Keratinocyte (primary cell): ENCODE measurements at regions not wholly inside any gene's neighbourhood (a gene's known extent, or its start where the extent isn't known, plus 50 kb on each side); places are given as distances from the start of the nearest gene placed in this dataset.
"Not testable (repeated sequence)": the region's sequence is repeated elsewhere in the genome, so short reads cannot be mapped to it uniquely, and the experiment has no call there.

Experiments used
- DNase-seq: peaks from one replicate; pipeline ENCODE4 v3.0.0-alpha.2; 2011; ENCODE audit warnings: low read depth, missing footprints, low spot score
- FAIRE-seq: peaks from 2 replicates; lab custom pipeline; 2011; peaks lifted over from hg19 to GRCh38; lab: Jason Lieb, UNC
- H2AFZ ChIP-seq: 2 replicates; pipeline ENCODE4 v1.6.0; 2012; ENCODE audit warnings: low read length, control low read depth, inconsistent platforms; ENCODE audit not compliant: control insufficient read depth
- H3K27ac ChIP-seq: 2 replicates; pipeline ENCODE4 v1.5.1; 2011; ENCODE audit warnings: low read length; ENCODE audit not compliant: control insufficient read depth, insufficient read depth
- H3K27me3 ChIP-seq: 3 replicates; pipeline ENCODE4 v1.6.0; 2011; ENCODE audit warnings: low read length; ENCODE audit not compliant: control insufficient read depth, insufficient read depth; ENCODE audit errors: extremely low read depth
- H3K36me3 ChIP-seq, 2 experiments: 2 replicates in 1 of 2; 3 replicates in 1 of 2; pipeline ENCODE4 v1.5.1; 2011; ENCODE audit warnings: low read length in 2 of 2, mild to moderate bottlenecking in 1 of 2; ENCODE audit not compliant: control insufficient read depth in 2 of 2, insufficient read depth in 2 of 2; ENCODE audit errors: extremely low read depth in 1 of 2
- H3K4me1 ChIP-seq: 3 replicates; pipeline ENCODE4 v1.5.1; 2011; ENCODE audit warnings: low read length; ENCODE audit not compliant: control insufficient read depth, insufficient read depth; ENCODE audit errors: extremely low read depth
- H3K4me2 ChIP-seq: 3 replicates; pipeline ENCODE4 v1.6.0; 2011; ENCODE audit warnings: low read depth, low read length; ENCODE audit not compliant: control insufficient read depth, insufficient read depth; ENCODE audit errors: extremely low read depth
- H3K4me3 ChIP-seq, 3 experiments: fragments of 200-600 bp in 1 of 3; sonication (generic) in 1 of 3; 2 replicates in 2 of 3; 3 replicates in 1 of 3; pipeline ENCODE4 v1.5.1; 2011 to 2016; ENCODE audit warnings: low read length in 3 of 3, mild to moderate bottlenecking in 3 of 3, control low read depth in 2 of 3, inconsistent platforms in 1 of 3, low read depth in 1 of 3, mixed read lengths in 1 of 3, mixed run types in 1 of 3, moderate library complexity in 1 of 3; ENCODE audit not compliant: control insufficient read depth in 2 of 3, insufficient read depth in 2 of 3; ENCODE audit errors: extremely low read depth in 1 of 3
- H3K79me2 ChIP-seq: 2 replicates; pipeline ENCODE4 v1.6.0; 2012; ENCODE audit warnings: low read length; ENCODE audit not compliant: control insufficient read depth, insufficient read depth
- H3K9ac ChIP-seq: 3 replicates; pipeline ENCODE4 v1.6.0; 2011; ENCODE audit warnings: low read length; ENCODE audit not compliant: control insufficient read depth, insufficient read depth; ENCODE audit errors: extremely low read depth
- H3K9me1 ChIP-seq: 3 replicates; pipeline ENCODE4 v1.6.0; 2011; ENCODE audit warnings: low read length; ENCODE audit not compliant: control insufficient read depth, insufficient read depth; ENCODE audit errors: extremely low read depth
- H3K9me3 ChIP-seq: 2 replicates; pipeline ENCODE4 v1.5.1; 2012; ENCODE audit warnings: low read depth, low read length; ENCODE audit not compliant: control insufficient read depth
- H4K20me1 ChIP-seq: 3 replicates; pipeline ENCODE4 v1.6.0; 2011; ENCODE audit warnings: low read length; ENCODE audit not compliant: control insufficient read depth, insufficient read depth; ENCODE audit errors: extremely low read depth
- EZH2 ChIP-seq: IDR thresholded peaks from one replicate; pipeline ENCODE4 v1.6.1; 2012; ENCODE audit warnings: inconsistent platforms, mild to moderate bottlenecking, low read length, moderate library complexity
- dilution Hi-C: fragments of 300-500 bp; cut with MboI; formaldehyde crosslinking; loops from one replicate; pipeline ENCODE4 v1.7.0; 2020; ENCODE audit warnings: low sequenced_read_pairs; ENCODE audit not compliant: extremely low pct_ligation_motif_present
- TF ChIP-seq, protein P1 (sequence below), 3 experiments: IDR thresholded peaks in 1 of 3; conservative IDR thresholded peaks in 1 of 3; optimal IDR thresholded peaks in 1 of 3; 2 replicates in 2 of 3; 3 replicates in 1 of 3; pipeline versions ENCODE3 to v1.5.1; 2011; ENCODE audit warnings: low read length in 3 of 3, mild to moderate bottlenecking in 3 of 3, moderate library complexity in 2 of 3, control low read depth in 1 of 3, inconsistent platforms in 1 of 3; ENCODE audit not compliant: insufficient read depth in 2 of 3; ENCODE audit errors: extremely low read depth in 1 of 3

GRCh38 chrX:138255373-138255772, 456.1 kb downstream of the FGF13 start:
- no peaks in the 10 kb centered on the region for H3K79me2 ChIP-seq
- no peaks in the 10 kb centered on the region for H3K9me3 ChIP-seq
- no peak for DNase-seq
- no peak overlapping the region for H3K4me2 ChIP-seq
- TF ChIP-seq, protein P1, sequence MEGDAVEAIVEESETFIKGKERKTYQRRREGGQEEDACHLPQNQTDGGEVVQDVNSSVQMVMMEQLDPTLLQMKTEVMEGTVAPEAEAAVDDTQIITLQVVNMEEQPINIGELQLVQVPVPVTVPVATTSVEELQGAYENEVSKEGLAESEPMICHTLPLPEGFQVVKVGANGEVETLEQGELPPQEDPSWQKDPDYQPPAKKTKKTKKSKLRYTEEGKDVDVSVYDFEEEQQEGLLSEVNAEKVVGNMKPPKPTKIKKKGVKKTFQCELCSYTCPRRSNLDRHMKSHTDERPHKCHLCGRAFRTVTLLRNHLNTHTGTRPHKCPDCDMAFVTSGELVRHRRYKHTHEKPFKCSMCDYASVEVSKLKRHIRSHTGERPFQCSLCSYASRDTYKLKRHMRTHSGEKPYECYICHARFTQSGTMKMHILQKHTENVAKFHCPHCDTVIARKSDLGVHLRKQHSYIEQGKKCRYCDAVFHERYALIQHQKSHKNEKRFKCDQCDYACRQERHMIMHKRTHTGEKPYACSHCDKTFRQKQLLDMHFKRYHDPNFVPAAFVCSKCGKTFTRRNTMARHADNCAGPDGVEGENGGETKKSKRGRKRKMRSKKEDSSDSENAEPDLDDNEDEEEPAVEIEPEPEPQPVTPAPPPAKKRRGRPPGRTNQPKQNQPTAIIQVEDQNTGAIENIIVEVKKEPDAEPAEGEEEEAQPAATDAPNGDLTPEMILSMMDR (optimal IDR thresholded peaks at IDR 0.05 in 1 of 3, IDR thresholded peaks at IDR 0.05 in 1 of 3, conservative IDR thresholded peaks at IDR 0.05 in 1 of 3; ENCODE audit: extremely low read depth in 1 of 3, insufficient read depth in 2 of 3, low read length in 3 of 3), result no peak
- TF ChIP-seq EZH2, result no peak
- no peak overlapping the region for H3K27ac ChIP-seq
- no peak overlapping the region for H3K4me3 ChIP-seq
- no peaks in the 10 kb centered on the region for H3K4me1 ChIP-seq
- no peak for FAIRE-seq
- H3K36me3 ChIP-seq, result no peaks in the 10 kb centered on the region
- dilution Hi-C loops, result no loop called here
- H3K9me1 ChIP-seq, result no peaks in the 10 kb centered on the region
- no peaks in the 10 kb centered on the region for H3K27me3 ChIP-seq
- no peak overlapping the region for H3K9ac ChIP-seq
- no peaks in the 10 kb centered on the region for H4K20me1 ChIP-seq
- no peak overlapping the region for H2AFZ ChIP-seq

DNA sequence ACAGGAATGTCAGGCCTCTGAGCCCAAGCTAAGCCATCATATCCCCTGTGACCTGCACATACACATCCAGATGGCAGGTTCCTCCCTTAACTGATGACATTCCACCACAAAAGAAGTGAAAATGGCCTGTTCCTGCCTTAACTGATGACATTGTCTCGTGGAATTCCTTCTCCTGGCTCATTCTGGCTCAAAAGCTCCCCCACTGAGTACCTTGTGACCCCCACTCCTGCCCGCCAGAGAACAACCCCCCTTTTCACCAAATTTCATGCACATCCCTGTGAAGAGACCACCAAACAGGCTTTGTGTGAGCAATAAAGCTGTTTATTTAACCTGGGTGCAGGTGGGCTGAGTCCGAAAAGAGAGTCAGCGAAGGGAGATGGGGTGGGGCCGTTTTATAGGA, 447.4 kb downstream of the FGF13 start:
- dilution Hi-C loops, H3K36me3 ChIP-seq, H3K4me1 ChIP-seq, H4K20me1 ChIP-seq, H2AFZ ChIP-seq, H3K4me2 ChIP-seq, H3K79me2 ChIP-seq, H3K9ac ChIP-seq, H3K4me3 ChIP-seq, H3K9me1 ChIP-seq, H3K27me3 ChIP-seq, H3K9me3 ChIP-seq, FAIRE-seq, H3K27ac ChIP-seq, DNase-seq: not testable (repeated sequence)

GRCh38 chrX:138270931-138271330, 440.6 kb downstream of the FGF13 start:
- dilution Hi-C loops, result no loop called here
- no peaks in the 10 kb centered on the region for H3K79me2 ChIP-seq
- no peaks in the 10 kb centered on the region for H3K9me1 ChIP-seq
- no peak overlapping the region for H3K27ac ChIP-seq
- no peaks in the 10 kb centered on the region for H3K36me3 ChIP-seq
- no peak overlapping the region for H3K4me3 ChIP-seq
- no peaks in the 10 kb centered on the region for H3K27me3 ChIP-seq
- no peaks in the 10 kb centered on the region for H4K20me1 ChIP-seq
- no peak overlapping the region for H3K9ac ChIP-seq
- H3K9me3 ChIP-seq, result no peaks in the 10 kb centered on the region
- no peaks in the 10 kb centered on the region for H3K4me1 ChIP-seq
- DNase-seq (no peak), FAIRE-seq (no peak)
- no peak overlapping the region for H3K4me2 ChIP-seq
- no peak overlapping the region for H2AFZ ChIP-seq
- TF ChIP-seq, protein P1 (optimal IDR thresholded peaks at IDR 0.05 in 1 of 3, IDR thresholded peaks at IDR 0.05 in 1 of 3, conservative IDR thresholded peaks at IDR 0.05 in 1 of 3; ENCODE audit: extremely low read depth in 1 of 3, insufficient read depth in 2 of 3, low read length in 3 of 3), result no peak
- no peak for TF ChIP-seq EZH2

- H3K9me1 ChIP-seq, H3K27ac ChIP-seq, H3K4me2 ChIP-seq, H3K4me3 ChIP-seq, FAIRE-seq, H3K79me2 ChIP-seq, H3K9ac ChIP-seq, dilution Hi-C loops, H4K20me1 ChIP-seq, H3K27me3 ChIP-seq, H3K9me3 ChIP-seq, H2AFZ ChIP-seq, H3K36me3 ChIP-seq, DNase-seq, H3K4me1 ChIP-seq: not testable (repeated sequence)
These were observed 428.8 kb downstream of the FGF13 start for GRCh38 chrX:138282598-138283150.
